GM18508 (cell line): ENCODE measurements at regions not wholly inside any gene's neighbourhood (a gene's known extent, or its start where the extent isn't known, plus 50 kb on each side); places are given as distances from the start of the nearest gene placed in this dataset.
"Not testable (repeated sequence)": the region's sequence is repeated elsewhere in the genome, so short reads cannot be mapped to it uniquely, and the experiment has no call there.

Experiments used
- ATAC-seq: cut with Tn5 transposase; IDR thresholded peaks from one replicate; pipeline ENCODE4 v1.9.1; 2021; ENCODE audit warnings: moderate number of reproducible peaks; ENCODE audit not compliant: insufficient read depth, unreplicated experiment

DNA sequence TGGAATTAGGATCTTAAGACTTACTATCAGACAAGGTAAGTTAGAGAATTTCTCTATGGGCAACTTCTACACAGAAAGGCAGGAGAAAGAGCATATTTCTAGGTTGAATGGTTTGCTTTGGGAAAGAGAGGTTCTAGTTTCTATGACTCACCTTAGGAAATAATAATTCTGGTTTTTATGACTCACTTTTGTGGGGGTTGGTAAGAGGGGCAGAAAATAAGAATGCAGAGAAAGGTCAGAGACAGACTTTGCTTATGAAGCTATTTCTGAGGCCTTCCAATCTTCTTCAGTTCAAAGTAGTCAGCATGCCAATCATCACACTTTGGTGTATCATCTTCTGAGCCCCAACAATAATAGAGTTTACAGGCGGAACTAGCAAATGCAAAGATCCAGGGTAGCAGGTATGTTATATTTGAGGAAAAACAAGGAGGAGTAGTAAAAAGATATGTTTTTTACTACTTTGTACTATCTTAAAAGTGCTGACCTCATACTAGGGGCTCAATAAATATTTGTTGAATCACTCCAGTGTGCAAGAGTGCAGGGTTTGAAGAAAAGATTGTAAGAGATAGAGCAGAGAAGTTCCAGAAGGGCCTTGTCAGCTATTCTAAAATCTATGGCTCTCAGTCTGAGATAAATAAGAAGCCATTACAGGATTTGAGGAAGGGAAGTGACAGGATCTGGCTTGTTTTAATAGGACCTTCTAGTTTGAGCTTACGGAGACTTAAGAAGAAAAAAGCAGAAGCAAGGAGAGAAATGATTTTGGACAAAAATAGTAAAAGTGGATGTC lies 56.7 kb upstream of the LRFN5 start:
- no peak for ATAC-seq

DNA sequence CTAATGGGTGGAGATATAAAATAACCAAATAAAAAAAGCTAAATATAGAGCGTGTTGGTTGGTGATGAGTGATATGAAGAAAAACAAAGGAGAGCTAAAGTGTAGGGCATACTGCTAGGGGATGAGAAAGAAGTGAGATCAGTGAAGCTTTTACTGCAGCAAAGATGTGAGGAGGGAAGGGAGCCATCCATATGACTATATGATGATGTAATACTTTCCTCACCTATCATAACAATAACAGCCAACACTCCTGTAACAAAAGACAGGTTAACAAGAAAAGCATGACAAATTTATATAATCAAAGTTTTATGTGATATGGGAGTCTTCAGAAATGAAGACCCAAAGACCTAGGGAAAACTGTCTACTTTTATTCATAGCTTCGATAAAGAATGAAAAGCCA lies 57.4 kb upstream of the LRFN5 start:
- ATAC-seq = no peak

DNA sequence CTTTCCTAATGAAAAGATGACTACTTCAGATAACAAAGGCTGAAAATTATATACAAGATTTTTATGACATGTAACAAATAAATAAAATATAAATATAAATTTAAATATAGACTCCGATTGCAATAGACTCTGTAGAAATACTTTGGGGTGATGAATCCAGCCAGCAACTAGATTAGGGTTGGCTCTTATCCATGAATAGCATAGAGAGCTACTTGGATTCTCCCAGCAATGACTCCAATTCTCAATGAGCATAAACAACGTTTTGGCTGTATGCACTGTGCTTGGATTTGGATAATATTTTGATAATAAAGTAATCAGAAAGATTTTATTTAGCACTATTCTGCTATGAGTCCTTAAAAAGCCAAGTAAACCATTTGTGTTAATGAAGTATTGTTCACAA lies 58.0 kb upstream of the LRFN5 start:
- ATAC-seq = no peak

DNA sequence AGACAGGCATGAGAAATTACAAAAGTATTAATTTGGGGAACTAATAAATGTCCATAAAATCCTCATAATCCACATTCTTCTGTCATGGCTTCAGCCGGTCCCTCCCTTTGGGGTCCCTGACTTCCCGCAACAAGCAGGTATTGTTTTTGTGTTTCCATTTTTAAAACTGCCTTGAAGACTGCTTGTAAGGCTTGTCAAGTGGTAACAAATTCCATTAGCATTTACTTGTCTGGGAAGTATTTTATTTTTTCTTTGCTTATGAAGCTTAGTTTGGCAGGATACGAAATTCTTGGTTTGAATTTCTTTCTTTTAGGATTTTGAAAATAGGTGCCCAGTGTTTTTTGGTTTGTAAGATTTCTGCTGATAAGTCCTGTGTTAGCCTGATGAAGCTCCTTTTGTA lies 65.3 kb upstream of the LRFN5 start:
- no peak for ATAC-seq

DNA sequence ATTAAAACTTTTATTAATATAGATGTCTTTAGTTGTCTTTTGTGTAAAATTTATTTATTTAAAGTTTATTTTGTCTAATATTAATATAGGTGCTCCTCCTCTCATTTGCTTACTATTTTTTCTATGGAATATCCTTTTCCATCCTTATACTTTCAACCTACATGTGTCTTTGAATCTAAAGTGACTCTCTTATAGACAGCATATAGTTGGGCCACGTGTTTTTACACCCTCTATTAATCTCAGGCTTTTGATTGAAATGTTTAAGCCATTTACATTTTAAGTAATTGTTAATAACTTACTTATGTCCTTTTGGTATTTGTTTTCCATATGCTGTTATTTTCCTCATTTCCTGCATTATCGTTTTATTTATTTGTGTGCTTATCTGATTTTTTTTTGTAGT lies 74.4 kb upstream of the LRFN5 start:
- no peak for ATAC-seq

DNA sequence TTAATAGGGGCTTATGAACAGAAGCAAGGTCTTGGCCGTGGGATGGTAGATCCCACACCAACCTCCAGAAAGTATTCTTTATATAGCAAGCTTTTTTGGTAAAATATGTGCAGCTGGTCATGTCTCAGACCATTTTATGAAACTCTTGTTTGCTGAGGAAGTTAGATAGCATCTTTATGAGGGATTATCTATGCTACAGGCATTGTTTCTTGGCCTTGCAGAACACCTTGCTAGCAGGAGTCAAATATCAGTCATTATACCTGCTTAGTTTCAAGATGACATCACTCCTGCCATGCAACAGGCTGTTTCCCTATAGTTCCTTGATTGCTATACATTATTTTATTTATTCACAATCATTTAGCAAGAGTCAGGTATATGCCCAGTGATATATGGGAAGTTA lies 84.8 kb upstream of the LRFN5 start:
- ATAC-seq = no peak

DNA sequence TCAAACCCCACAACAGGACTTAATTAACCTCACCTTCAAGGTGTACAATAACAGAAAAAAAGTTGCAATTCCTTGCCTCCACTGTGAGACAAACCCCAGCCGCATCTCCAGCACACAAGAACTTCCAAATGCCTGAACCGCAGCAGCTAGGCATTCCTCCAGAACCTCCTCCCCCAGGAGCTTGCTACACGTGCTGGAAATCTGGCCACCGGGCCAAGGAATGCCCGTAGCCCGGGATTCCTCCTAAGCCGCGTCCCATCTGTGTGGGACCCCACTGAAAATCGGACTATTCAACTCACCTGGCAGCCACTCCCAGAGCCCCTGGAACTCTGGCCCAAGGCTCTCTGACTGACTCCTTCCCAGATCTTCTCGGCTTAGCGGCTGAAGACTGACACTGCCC lies 88.6 kb upstream of the LRFN5 start:
- ATAC-seq = not testable (repeated sequence)

DNA sequence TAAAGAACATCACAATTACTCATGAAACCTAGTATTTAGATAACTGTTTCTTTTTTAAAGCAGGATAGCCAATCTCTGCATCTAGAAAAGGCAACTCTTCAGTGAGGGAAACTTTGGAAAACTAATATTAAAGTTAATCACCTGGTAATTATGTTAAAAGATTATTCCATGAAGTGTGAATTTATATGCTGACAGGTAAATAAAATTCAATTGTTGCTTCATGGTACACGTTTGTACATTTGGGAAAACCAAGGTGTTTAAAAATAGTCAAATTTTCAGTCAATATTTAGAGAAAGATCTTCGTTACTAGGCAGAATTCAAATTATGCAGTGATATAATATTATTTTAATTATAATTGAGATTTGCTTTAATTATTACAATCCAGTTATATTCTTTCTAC lies 100.1 kb upstream of the LRFN5 start:
- ATAC-seq = no peak

DNA sequence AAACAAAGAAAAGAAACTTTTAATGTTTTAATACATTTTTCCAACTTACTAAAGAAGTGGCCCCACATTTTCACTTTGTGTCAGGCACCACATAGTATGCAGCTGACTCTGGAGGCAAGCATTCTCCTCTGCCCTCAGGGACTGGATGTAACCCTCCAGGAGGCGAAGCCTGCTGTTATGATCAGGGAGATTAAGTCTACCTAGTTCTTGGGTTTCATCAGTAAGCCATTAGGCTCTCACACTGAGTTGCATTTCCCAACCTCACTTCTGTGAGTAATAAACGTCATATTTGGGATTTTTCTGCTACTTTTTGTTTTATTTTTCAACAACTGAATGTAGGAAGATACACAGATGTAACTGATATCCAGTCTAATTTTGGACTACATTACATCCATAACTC lies 101.2 kb upstream of the LRFN5 start:
- no peak for ATAC-seq

DNA sequence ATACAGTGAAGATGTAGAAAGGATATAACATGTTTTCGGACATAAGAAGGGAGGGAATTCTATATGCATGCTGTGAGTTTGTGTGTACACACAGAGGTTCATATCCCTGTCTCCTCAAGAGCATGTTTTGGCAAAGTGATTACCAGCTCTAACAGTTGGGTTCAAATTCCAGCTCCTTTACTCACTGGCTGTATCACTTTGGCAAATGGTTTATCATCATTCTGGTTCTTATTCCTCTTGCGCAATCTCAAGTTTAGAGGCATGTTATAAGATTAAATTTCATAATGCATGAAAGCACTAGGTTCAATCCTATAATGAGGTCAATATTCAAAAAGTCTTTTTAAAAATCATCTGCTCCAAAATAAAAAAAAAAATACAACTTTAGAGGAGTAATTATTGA lies 107.7 kb upstream of the LRFN5 start:
- no peak for ATAC-seq

DNA sequence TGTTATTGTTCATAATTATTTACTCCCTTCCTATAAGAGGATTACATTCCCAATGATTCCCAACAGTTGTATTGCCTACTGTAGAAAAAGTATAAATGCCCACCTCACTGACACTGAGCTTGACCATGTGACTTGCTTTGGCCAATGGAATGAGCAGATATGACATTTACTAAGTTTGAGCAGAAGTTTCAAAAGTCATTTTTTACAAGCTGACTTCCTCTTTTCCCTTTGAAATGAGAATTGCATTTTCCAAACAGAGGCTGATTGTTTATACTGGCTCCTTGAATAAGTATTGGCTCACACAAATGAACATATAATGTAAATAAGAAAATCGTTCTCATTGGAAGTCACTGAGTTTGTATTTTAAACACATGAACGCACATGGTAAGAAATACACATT lies 116.4 kb upstream of the LRFN5 start:
- ATAC-seq = no peak

DNA sequence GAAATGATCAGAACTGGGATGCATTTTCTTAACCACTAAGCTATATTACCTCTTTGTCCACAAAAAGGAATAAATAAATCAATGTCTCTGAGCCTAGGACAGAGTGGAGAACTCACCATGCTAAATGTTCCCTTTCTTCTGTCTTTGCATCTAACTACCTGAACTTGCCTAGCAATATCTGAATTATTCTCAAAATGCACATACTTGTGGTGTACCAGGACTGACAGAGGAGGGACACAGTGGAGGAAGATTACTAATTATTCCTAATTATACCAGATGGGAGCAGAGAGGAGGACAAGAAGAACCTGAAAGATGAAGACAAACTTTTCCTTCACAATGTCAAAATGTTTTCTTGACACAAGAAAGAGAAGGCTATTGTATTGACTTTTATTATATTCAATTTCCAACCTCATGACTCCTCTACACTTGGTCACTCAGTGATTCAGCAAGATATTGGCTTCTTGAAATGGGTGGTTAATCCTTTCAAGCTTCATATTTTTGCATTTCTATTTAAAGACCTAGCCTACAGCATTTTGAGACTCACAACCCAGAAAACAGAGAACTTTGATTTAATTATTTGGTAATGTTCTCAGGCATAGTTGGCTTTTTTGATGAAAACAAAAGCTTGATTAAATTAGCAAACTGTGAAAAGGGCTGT lies 117.2 kb upstream of the LRFN5 start:
- ATAC-seq = no peak

DNA sequence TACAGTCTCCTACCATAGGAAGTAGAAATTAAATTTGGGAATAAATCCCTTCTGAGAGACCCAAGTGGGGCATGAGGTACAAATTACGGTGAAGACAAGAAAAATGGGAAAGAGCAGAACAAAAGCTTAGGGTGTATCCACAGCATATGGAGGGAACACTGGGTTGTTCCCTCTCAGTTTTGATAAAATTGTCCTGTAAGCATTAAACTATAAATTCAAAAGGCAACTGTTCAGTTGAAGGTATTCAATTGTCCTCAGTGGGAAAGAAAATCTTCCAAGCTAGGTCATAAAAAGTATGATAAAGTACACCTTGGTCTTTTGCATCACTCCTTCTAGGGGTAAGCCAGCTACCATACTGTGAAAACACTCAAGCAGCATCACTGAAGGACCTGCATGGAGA lies 118.3 kb upstream of the LRFN5 start:
- no peak for ATAC-seq

DNA sequence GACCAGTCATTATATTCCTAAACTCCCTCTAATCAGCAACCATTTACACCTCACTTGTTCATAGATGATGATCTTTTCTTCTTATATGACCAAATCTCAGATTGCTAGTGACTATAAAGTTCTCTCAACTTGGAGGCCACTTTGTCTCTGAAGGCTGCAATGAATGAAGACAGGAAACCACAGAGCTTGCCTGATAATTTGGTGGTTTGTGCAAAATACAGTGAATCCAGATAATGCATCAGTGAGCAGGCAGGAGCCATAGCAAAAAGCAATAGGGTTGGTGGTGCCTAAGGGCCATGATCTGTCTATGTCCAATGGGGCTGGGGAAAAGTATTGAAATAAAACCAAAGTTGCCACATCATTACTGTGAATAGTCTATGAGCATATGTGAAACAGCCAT lies 123.8 kb upstream of the LRFN5 start:
- no peak for ATAC-seq

DNA sequence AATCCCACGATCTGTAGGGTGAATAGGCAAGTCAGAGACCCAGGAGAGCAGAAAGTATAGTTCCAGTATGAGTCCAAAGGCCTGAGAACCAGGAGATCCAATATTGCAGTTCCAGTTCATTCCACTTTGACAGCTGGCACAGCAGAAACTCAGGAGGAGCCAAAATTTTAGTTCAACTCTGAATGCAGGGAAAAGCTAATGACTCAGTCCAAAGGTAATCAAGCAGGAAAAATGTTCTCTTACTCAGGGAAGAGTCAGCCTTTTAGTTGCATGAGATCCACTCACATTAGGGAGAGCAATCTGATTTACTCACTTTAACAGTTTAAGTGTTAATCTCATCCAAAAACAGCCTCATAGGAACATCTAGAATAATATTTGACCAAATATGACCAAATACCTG lies 130.2 kb upstream of the LRFN5 start:
- no peak for ATAC-seq

DNA sequence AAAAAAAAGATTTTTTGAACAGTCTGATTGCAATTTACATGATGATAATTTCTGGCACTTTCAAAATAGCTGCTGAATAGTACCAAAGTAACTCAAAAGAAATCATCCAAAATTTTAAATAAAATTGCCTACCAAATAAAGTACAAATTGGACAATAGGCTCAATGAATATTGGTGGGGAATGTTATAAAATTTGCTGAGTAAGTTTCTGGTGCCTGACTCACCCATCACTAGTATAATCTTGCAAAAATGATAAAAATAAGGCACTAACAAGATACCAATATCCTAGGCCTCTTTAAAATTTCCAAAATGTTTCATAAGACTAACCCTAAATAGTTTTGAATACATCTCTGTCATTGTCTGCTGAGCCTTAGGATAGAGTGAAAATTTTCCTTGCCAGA lies 145.3 kb upstream of the LRFN5 start:
- ATAC-seq = no peak

DNA sequence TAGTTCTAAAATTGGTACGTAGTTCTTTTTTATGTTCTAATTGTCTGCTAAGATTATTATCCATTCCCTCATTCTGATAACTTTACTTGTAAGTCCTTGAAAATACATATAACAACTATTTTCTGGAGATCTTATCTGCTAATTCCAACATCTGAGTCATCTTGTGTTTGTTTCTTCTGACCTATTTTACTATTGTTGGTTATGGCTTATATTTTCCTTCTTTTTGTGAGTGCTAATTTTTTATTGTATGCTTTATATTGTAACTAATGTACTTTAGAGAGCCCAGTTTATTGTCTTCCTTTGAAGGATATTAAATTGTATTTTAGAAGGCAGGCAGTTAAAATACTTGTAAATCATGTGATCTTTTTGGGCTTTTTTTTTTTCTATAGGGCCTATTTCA lies 149.3 kb upstream of the LRFN5 start:
- ATAC-seq = no peak

DNA sequence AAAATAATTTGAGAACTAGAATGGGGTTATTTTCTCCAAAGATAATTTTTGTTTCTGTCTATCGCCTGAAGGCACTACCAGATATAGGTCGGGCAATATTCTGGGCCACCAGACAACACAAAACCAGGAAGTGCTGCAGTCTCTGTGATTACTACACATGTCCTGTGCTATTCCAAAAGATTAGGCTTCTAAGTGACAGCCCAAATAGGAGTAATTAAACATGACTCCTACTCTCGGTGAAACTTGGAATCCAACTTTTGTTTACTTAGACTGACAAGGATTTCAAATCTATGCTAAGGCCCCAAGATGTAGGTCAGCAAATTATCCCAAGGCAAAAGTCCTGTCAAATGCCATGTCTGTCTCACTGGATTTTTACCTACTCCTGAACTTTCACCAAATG lies 157.6 kb upstream of the LRFN5 start:
- ATAC-seq = no peak

DNA sequence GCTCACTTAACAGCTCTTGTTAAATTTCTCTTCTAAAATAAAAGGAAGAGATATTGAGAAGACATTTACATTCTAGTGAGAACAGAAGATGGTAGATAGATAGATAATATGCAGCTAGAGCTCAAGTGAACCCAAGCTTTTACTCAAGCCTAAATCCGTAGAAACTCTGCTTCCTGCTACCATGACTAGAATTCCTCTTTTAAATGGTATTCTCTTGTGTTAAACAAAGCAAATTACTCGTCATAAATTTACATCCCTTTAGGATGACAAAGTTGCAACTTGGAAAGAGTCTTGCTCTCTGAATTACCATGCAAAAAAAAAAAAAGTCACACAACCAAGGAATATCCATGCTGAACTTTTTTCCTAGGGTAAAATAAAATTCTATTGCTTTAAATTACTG lies 160.7 kb upstream of the LRFN5 start:
- no peak for ATAC-seq

DNA sequence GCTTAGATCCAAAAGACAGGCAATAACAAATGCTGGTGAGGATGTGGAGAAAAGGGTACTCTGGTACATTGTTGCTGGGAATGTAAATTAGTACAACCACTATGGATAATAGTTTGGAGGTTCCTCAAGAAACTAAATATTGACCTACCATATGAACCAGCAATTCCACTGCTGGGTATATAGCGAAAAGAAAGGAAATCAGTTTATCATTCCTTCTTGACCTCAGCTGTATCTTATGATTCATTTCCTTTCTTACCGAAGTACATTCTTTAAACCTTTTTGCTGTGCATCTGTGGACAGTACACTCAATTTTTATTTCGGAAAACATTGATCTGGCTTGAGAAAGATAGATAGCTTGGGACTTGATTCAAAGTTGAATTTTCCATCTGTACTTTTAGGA lies 183.2 kb upstream of the LRFN5 start:
- no peak for ATAC-seq

DNA sequence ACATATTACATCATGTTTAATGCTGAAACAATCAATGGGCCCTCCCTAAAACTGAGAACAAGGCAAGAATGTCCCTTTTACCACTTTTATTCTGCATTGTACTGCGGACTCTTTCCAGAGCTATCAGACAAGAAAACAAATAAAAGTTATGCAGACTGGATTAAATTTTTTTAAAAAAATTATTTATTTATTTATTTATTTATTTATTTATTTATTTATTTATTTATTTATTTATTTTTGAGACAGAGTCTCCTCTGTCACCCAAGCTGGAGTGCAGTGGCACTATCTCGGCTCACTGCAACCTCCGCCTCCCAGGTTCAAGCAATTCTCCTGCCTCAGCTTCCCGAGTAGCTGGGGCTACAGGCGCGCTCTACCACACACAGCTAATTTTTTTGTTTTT lies 185.4 kb upstream of the LRFN5 start:
- ATAC-seq = not testable (repeated sequence)

DNA sequence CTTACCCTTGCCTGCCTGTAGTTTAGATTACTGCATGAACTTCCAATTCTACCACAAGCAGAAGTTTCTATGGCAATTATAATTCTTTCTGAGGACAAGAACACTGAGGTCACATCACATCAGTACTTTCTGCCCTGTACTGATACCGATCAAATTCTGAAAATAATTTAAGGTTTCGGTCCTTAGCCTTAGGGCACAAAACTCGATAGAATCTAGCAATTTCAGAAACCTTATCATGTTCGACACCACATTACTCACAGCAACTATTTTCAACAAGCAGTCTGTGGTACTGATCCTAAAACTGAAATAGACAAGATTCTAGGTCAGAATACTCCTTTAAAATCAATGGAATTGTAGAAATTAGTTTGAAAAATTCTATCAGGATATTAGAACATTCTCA lies 187.0 kb upstream of the LRFN5 start:
- ATAC-seq = no peak
